Left lung (tissue), 4 donors: ENCODE measurements at regions not wholly inside any gene's neighbourhood (a gene's known extent, or its start where the extent isn't known, plus 50 kb on each side); places are given as distances from the start of the nearest gene placed in this dataset.
A peak's percentile ranks its signal among the peaks of the same experiment; 100 is the strongest.

Experiments
- ATAC-seq: fragments of 200-7000 bp; cut with Tn5 transposase; one replicate; pipeline ENCODE4 v1.9.1; 2020; ENCODE audit warnings: moderate library complexity
- DNase-seq, 4 donors: peaks; one replicate each; pipeline ENCODE4 v3.0.0-alpha.2; 2013 to 2020
- H3K27ac ChIP-seq, 2 donors: fragments of 200-600 bp; sonication (generic) in 1 of 2; one replicate each; pipeline versions ENCODE4 v1.5.0 to v1.8.0; 2020 to 2021
- H3K27me3 ChIP-seq, 2 donors: fragments of 200-600 bp; sonication (generic) in 1 of 2; one replicate each; pipeline versions ENCODE4 v1.5.0 to v1.8.0; 2020 to 2021
- H3K36me3 ChIP-seq, 2 donors: fragments of 200-600 bp; sonication (generic) in 1 of 2; one replicate each; pipeline versions ENCODE4 v1.5.0 to v1.8.0; 2020 to 2021
- H3K4me1 ChIP-seq, 2 donors: fragments of 200-600 bp; one replicate each; pipeline ENCODE4 v1.8.0; 2021
- H3K4me3 ChIP-seq, 2 donors: fragments of 200-600 bp; sonication (generic) in 1 of 2; one replicate each; pipeline versions ENCODE4 v1.5.0 to v1.8.0; 2020 to 2021; ENCODE audit warnings: mild to moderate bottlenecking in 1 of 2
- H3K9me3 ChIP-seq, 2 donors: fragments of 200-600 bp; sonication (generic) in 1 of 2; one replicate each; pipeline versions ENCODE4 v1.5.0 to v1.8.0; 2020 to 2021
- CTCF ChIP-seq, 2 donors: fragments of 200-600 bp; sonication (generic) in 1 of 2; IDR thresholded peaks; one replicate each; pipeline versions ENCODE4 v1.5.0 to v1.8.0; 2021; ENCODE audit warnings: antibody characterized with exemption in 2 of 2
- intact Hi-C, 2 donors: fragments of 100-400 bp; cut with DNase I; formaldehyde crosslinking; loops; one replicate each; pipeline versions ENCODE4 v1.11.2 to v1.14.2; 2022
- donor health status: DM: no; HTN: yes; CAD: no.
- donor health status: DM: no; HTN: no; CAD: no.

GRCh38 chr12:68487721-68488309 is 122.9 kb upstream of the RAP1B start:
- Histone ChIP-seq H3K4me3 (no peak overlapping the region), H3K36me3 (no peaks in the 10 kb centered on the region), H3K27ac (no peak overlapping the region), H3K27me3 (no peaks in the 10 kb centered on the region), H3K4me1 (no peaks in the 10 kb centered on the region), H3K9me3 (no peaks in the 10 kb centered on the region)
- intact Hi-C loops, result no loop called here
- TF ChIP-seq CTCF (IDR thresholded peaks at IDR 0.05), result no peak
- ATAC-seq (no peak), DNase-seq (peak in 1 of 4 donors; percentile 53)

GRCh38 chr12:68489273-68489672 is 121.4 kb upstream of the RAP1B start:
- Histone ChIP-seq H3K36me3 (no peaks in the 10 kb centered on the region), H3K27me3 (no peaks in the 10 kb centered on the region), H3K4me3 (no peak overlapping the region), H3K27ac (no peak overlapping the region), H3K4me1 (no peaks in the 10 kb centered on the region), H3K9me3 (no peaks in the 10 kb centered on the region)
- DNase-seq, result no peak
- intact Hi-C loops, result no loop called here
- no peak for ATAC-seq
- TF ChIP-seq CTCF (IDR thresholded peaks at IDR 0.05), result no peak

GRCh38 chr12:68490476-68490875 is 120.2 kb upstream of the RAP1B start:
- Histone ChIP-seq H3K27me3 (no peaks in the 10 kb centered on the region), H3K9me3 (no peaks in the 10 kb centered on the region), H3K4me3 (no peak overlapping the region), H3K36me3 (no peaks in the 10 kb centered on the region), H3K4me1 (no peaks in the 10 kb centered on the region), H3K27ac (no peak overlapping the region)
- no peak for DNase-seq
- TF ChIP-seq CTCF (IDR thresholded peaks at IDR 0.05), result no peak
- intact Hi-C loops, result no loop called here
- no peak for ATAC-seq

- no peak for TF ChIP-seq CTCF (IDR thresholded peaks at IDR 0.05)
- no peak overlapping the region for H3K27ac ChIP-seq
Measured at GRCh38 chr12:68491204-68491960, 119.3 kb upstream of the RAP1B start.

GRCh38 chr12:68495336-68496070 is 115.2 kb upstream of the RAP1B start:
- Histone ChIP-seq H3K4me1 (peaks cover 0 to 8% of the 10 kb centered on the region in 2 donors), H3K27me3 (no peaks in the 10 kb centered on the region), H3K27ac (no peak overlapping the region), H3K9me3 (no peaks in the 10 kb centered on the region), H3K36me3 (no peaks in the 10 kb centered on the region), H3K4me3 (no peak overlapping the region)
- TF ChIP-seq CTCF (IDR thresholded peaks at IDR 0.05), result no peak
- ATAC-seq (no peak), DNase-seq (no peak)
- intact Hi-C loops, result no loop called here

More at GRCh38 chr12:68491204-68491960, 119.3 kb upstream of the RAP1B start:
- Histone ChIP-seq H3K27me3 (no peaks in the 10 kb centered on the region), H3K4me1 (no peaks in the 10 kb centered on the region), H3K36me3 (no peaks in the 10 kb centered on the region), H3K4me3 (no peak overlapping the region), H3K9me3 (no peaks in the 10 kb centered on the region)
- DNase-seq (no peak), ATAC-seq (no peak)
- intact Hi-C loops, result no loop called here
